GM23248 (cell line): ENCODE measurements at regions not wholly inside any gene's neighbourhood (a gene's known extent, or its start where the extent isn't known, plus 50 kb on each side); places are given as distances from the start of the nearest gene placed in this dataset.

Experiments used
- EZH2 ChIP-seq: fragments of 200-600 bp; sonication (generic); IDR thresholded peaks from 2 replicates; pipeline ENCODE4 v1.6.1; 2018; ENCODE audit warnings: antibody characterized with exemption, mild to moderate bottlenecking; ENCODE audit not compliant: insufficient read depth, poor library complexity, severe bottlenecking
- EZH2phosphoT487 ChIP-seq: fragments of 200-600 bp; sonication (generic); IDR thresholded peaks from 2 replicates; pipeline ENCODE4 v1.6.1; 2018; ENCODE audit warnings: antibody characterized with exemption, moderate library complexity, mild to moderate bottlenecking, low read depth; ENCODE audit not compliant: insufficient read depth

DNA sequence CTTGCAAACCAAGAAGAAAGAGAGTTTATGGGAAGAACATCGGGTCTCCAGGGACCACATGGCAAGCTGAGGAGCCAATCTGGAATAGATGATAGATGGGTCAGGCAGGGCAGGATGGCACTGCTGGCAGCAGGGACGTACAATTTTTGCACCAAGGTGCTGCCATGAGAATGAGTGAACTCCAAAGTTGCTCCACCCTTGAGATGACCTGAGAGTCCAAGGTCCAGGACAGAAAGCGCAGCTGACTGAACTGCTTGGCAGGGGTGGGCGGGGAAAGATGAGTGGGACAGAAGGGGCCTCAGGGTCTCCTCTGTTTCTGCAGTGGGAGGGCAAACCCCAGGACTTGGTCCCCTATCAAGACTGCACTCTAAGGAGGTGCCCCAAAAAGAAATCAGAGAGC is 136.7 kb upstream of the GSC start:
- TF ChIP-seq EZH2phosphoT487 (no peak), EZH2 (no peak)
